ENCODE measurements at regions not wholly inside any gene's neighbourhood (a gene's known extent, or its start where the extent isn't known, plus 50 kb on each side); places are given as distances from the start of the nearest gene placed in this dataset.

DNA sequence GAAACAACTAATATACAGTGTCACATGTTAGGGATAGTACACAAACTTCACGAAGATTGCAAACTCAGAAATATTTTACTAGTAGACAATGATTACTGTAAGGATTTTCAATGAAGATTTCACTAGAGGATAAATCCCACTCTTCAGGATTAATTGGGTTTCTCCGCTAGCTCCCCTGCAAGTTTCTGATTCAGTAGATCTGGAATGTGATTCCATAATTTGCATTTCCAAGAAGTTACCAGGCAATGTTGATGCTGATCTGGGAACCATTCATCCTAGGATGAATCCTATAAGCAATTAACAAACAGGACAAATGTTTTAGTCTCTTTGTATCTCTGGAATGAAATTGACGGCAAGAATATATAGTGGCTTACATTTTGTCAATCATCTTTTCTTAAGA lies 272.4 kb downstream of the ALX1 start:
- H3K79me2 ChIP-seq (ENCODE audit: insufficient read depth, low read length) = no peaks in the 10 kb centered on the region
- H3K4me1 ChIP-seq (ENCODE audit: insufficient read depth, low read length) = peaks cover 15% of the 10 kb centered on the region
- DNase-seq (ENCODE audit: low spot score) = no peak
- 51% methylated on average over 3 of the region's 3 CpGs for WGBS (ENCODE audit: low lambda C conversion rate)
- no peak for FAIRE-seq
- no peaks in the 10 kb centered on the region for H3K9me3 ChIP-seq (ENCODE audit: low read length)
- H3K36me3 ChIP-seq (replicated peaks in 1 of 2; ENCODE audit: control insufficient read depth in 1 of 2, insufficient read depth in 2 of 2, low read length in 2 of 2) = no peaks in the 10 kb centered on the region
- no peak overlapping the region for H3K4me2 ChIP-seq (ENCODE audit: low read depth, low read length)
- H4K20me1 ChIP-seq (ENCODE audit: insufficient read depth, low read length) = no peaks in the 10 kb centered on the region
- no peak for ATAC-seq
- ChIA-PET POLR2A (no interaction called here), CTCF (ENCODE audit: low intra/inter-chr PET ratio, low total read pairs) (no interaction called here)
- no peak for TF ChIP-seq ZKSCAN5 (CRISPR knock-in tag; IDR thresholded peaks at IDR 0.05)
- TF ChIP-seq ZNF331 (CRISPR knock-in tag; IDR thresholded peaks at IDR 0.05) = no peak
- TF ChIP-seq HNRNPL (IDR thresholded peaks at IDR 0.05; ENCODE audit: low read depth, low read length) = no peak
- TF ChIP-seq SOX13 (IDR thresholded peaks at IDR 0.05) = no peak
- no peak for TF ChIP-seq SOX13 (CRISPR knock-in tag; conservative IDR thresholded peaks at IDR 0.05 in 1 of 2, IDR thresholded peaks at IDR 0.05 in 1 of 2)
- TF ChIP-seq, protein P1, sequence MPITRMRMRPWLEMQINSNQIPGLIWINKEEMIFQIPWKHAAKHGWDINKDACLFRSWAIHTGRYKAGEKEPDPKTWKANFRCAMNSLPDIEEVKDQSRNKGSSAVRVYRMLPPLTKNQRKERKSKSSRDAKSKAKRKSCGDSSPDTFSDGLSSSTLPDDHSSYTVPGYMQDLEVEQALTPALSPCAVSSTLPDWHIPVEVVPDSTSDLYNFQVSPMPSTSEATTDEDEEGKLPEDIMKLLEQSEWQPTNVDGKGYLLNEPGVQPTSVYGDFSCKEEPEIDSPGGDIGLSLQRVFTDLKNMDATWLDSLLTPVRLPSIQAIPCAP (CRISPR knock-in tag; IDR thresholded peaks at IDR 0.05; ENCODE audit: low read depth) = no peak
- TF ChIP-seq SCMH1 (CRISPR knock-in tag; IDR thresholded peaks at IDR 0.05; ENCODE audit: borderline replicate concordance) = no peak
- TF ChIP-seq KLF6 (CRISPR knock-in tag; IDR thresholded peaks at IDR 0.05) = no peak
- TF ChIP-seq YEATS4 (CRISPR knock-in tag; IDR thresholded peaks at IDR 0.05; ENCODE audit: borderline replicate concordance) = no peak
- no peak for TF ChIP-seq ZFAT (CRISPR knock-in tag; conservative IDR thresholded peaks at IDR 0.05)
- TF ChIP-seq, protein P2, sequence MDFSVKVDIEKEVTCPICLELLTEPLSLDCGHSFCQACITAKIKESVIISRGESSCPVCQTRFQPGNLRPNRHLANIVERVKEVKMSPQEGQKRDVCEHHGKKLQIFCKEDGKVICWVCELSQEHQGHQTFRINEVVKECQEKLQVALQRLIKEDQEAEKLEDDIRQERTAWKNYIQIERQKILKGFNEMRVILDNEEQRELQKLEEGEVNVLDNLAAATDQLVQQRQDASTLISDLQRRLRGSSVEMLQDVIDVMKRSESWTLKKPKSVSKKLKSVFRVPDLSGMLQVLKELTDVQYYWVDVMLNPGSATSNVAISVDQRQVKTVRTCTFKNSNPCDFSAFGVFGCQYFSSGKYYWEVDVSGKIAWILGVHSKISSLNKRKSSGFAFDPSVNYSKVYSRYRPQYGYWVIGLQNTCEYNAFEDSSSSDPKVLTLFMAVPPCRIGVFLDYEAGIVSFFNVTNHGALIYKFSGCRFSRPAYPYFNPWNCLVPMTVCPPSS (IDR thresholded peaks at IDR 0.05) = no peak
- no peak for TF ChIP-seq SRSF4 (IDR thresholded peaks at IDR 0.05; ENCODE audit: low read depth, low read length, poor library complexity, severe bottlenecking)
- no peak for TF ChIP-seq ZNF563 (CRISPR knock-in tag; IDR thresholded peaks at IDR 0.05)
- no peak for TF ChIP-seq KMT2B (CRISPR knock-in tag; IDR thresholded peaks at IDR 0.05)
- no peak for TF ChIP-seq TCF7L2 (IDR thresholded peaks at IDR 0.05; ENCODE audit: low read depth, low read length)
- TF ChIP-seq ZNF510 (CRISPR knock-in tag; IDR thresholded peaks at IDR 0.05; ENCODE audit: low read depth) = no peak
- intact Hi-C loops (cut with micrococcal nuclease; ENCODE audit: unreplicated experiment) (no loop called here), in situ Hi-C loops (cut with HindIII; ENCODE audit: extremely low pct_ligation_motif_present, low pct_unique_long_range_greater_than_20kb) (no loop called here)
- H3K4me3 ChIP-seq (replicated peaks in 1 of 3; ENCODE audit: insufficient read depth in 1 of 3, low read depth in 2 of 3, low read length in 3 of 3) = no peak overlapping the region
- no peak overlapping the region for H3K9ac ChIP-seq (ENCODE audit: insufficient read depth, low read depth, low read length)
- no TSS peak for BruUV-seq (replicated peaks)
- H3K27me3 ChIP-seq (ENCODE audit: control insufficient read depth in 1 of 2, insufficient read depth in 2 of 2, low read length in 2 of 2) = no peaks in the 10 kb centered on the region
- no peak overlapping the region for H2AFZ ChIP-seq (ENCODE audit: low read length)
- no peak overlapping the region for H3K27ac ChIP-seq (ENCODE audit: extremely low read length, insufficient read depth, low read length)

All from HepG2 (cell line).